GM13977 (cell line): ENCODE measurements at regions not wholly inside any gene's neighbourhood (a gene's known extent, or its start where the extent isn't known, plus 50 kb on each side); places are given as distances from the start of the nearest gene placed in this dataset.

ENCODE experiments used
- DNase-seq: peaks from one replicate; pipeline ENCODE4 v3.0.0; 2012; ENCODE audit warnings: low spot score
- CTCF ChIP-seq: IDR thresholded peaks from 2 replicates; pipeline ENCODE4 v1.5.1; 2012; ENCODE audit warnings: mild to moderate bottlenecking, control low read depth; ENCODE audit not compliant: insufficient read depth; ENCODE audit errors: extremely low read depth, missing control alignments
- in situ Hi-C: fragments of 300-500 bp; cut with MboI; formaldehyde crosslinking; loops from one replicate; pipeline ENCODE4 v1.12.0; 2022; ENCODE audit warnings: low sequenced_read_pairs, low pct_unique_long_range_greater_than_20kb, mixed read lengths, inconsistent platforms; ENCODE audit not compliant: unreplicated experiment

- no peak for TF ChIP-seq CTCF
Observed at GRCh38 chr14:54133896-54134295, 177.3 kb upstream of the BMP4 start.

GRCh38 chr14:54135804-54136280 is 179.2 kb upstream of the BMP4 start:
- in situ Hi-C loops, result no loop called here
- TF ChIP-seq CTCF, result no peak
- no peak for DNase-seq

More at GRCh38 chr14:54133896-54134295, 177.3 kb upstream of the BMP4 start:
- in situ Hi-C loops, result no loop called here
- no peak for DNase-seq

- in situ Hi-C loops, result no loop called here
- TF ChIP-seq CTCF, result no peak
- DNase-seq, result no peak
Observed at GRCh38 chr14:54136894-54137613, 180.4 kb upstream of the BMP4 start.

- no peak for TF ChIP-seq CTCF
- no peak for DNase-seq
- in situ Hi-C loops, result no loop called here
Observed at GRCh38 chr14:54137614-54137961, 181.0 kb upstream of the BMP4 start.

GRCh38 chr14:54138024-54138353 is 181.4 kb upstream of the BMP4 start:
- DNase-seq, result no peak
- TF ChIP-seq CTCF, result no peak
- in situ Hi-C loops, result no loop called here

GRCh38 chr14:54138354-54139038 is 181.9 kb upstream of the BMP4 start:
- in situ Hi-C loops, result no loop called here
- no peak for TF ChIP-seq CTCF
- DNase-seq, result no peak

GRCh38 chr14:54140551-54140950 is 183.9 kb upstream of the BMP4 start:
- in situ Hi-C loops, result no loop called here
- no peak for DNase-seq
- TF ChIP-seq CTCF, result no peak
